NOMO-1 (cell line): ENCODE measurements at regions not wholly inside any gene's neighbourhood (a gene's known extent, or its start where the extent isn't known, plus 50 kb on each side); places are given as distances from the start of the nearest gene placed in this dataset.

ENCODE experiments used
- DNase-seq, 2 experiments: peaks; one replicate each; lab custom pipeline; 2025; ENCODE audit not compliant: unreplicated experiment in 2 of 2; lab: John Stamatoyannopoulos, UW

DNA sequence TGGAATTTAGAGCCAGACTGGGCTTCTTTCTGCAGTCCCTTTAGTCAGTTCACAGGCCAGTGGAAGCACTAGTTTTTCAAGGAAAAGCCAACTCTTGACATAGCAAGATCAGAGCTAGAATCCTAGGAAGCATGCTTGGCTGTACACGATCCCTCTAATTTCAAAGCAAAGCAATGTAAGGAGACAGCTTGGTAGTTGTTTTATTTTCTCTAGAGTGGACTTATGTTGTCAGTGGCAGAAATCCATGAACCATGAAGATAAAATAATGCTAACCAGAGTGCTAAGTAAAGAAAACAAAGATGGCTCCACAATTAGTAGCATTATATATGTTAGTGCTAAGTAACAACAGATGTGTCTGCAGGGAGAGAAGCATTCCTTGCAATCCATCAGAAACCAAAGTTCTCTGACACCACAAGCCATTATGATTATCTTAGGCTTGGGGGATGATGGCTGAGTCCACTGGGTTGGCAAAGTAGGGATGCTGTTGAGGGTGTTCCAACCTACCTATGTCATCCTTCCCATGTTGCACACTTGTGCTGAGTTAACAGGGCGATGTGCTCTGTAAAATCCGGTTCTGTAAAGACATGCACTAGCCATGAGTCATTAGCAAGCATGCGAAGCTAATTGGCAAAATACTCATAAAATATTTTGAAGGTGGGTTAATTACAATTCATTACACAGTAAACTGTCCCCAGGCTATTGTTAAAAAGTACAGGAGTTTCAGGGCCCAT lies 115.2 kb downstream of the BMP2 start:
- DNase-seq, result no peak

- peak; percentile 45 to 57 for DNase-seq
Measured at GRCh38 chr20:6884114-6884513, 116.6 kb downstream of the BMP2 start.

- no peak for DNase-seq
Measured at GRCh38 chr20:6886065-6886729, 118.7 kb downstream of the BMP2 start.

GRCh38 chr20:6887966-6888365 lies 120.5 kb downstream of the BMP2 start:
- no peak for DNase-seq

DNA sequence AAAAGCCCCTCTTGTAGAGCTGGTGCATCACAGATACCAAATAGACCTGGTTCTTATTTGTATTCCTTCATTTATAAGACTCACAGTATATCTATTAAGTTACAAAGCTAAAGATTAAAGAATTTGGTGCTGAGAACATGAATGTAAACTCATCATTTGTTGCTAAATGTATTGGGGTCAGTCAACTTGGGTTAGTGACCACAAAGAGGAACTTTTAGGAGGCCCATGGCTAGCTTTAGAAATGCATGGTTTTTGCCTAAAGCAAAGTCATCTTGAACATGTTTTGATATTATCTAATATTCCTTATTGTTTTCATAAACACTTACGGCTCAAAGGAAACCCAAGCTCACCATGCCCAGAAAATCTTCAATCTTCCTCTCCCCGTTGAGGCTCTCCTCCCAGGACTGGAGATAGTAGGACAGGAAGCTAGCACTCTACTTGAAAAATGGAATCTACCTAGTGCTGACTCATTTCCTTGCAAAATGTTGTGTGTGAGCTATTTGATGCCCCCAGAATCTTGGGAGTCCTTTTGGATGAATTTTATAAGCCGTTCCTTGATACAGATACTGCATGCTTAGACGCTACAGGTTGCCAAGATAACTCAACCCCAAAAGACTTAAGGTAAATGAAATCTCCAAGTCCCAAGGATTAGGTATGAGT lies 121.4 kb downstream of the BMP2 start:
- DNase-seq, result peak; percentile 59 to 75

GRCh38 chr20:6892724-6893123 lies 125.2 kb downstream of the BMP2 start:
- DNase-seq, result no peak

DNA sequence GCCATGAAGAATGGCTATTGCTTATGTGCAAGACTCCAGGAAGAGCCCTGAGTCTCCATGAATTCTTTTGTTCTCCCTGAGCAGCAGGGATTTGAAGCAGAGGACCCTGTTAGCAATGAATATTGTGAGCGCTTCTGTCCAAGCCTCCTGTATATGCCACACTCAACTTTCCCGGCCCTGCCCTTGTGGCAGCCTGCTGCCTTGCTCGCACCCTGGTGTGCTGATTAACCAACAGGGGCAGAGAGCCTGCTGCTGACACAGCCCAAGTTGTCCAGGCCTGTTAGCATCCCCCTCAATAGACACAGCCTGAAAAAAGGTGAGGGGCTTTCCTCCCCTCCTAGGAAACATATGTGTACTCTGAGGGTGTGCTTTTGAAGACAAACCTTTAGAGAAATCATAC lies 131.4 kb downstream of the BMP2 start:
- no peak for DNase-seq

- no peak for DNase-seq
Measured at GRCh38 chr20:6906871-6907270, 139.4 kb downstream of the BMP2 start.

DNA sequence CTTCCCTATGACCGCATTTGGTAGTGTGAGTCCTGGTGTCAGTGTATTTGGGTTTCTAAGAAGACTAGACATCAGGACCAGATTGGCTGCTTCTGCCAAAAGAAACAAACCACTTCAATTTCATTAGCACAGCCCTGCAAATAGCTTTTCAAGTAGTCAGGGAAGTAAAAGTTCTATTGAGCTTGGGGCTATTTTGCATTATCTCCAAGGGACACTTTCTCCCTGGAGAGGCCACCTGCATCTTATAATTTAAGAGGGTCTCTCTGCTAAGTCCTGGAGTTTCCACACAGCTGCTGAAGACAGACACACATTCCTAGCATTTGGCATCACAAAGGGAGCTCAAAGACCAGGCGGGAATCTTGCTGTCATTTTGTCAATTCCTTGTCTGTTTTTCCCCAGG lies 141.2 kb downstream of the BMP2 start:
- no peak for DNase-seq

DNA sequence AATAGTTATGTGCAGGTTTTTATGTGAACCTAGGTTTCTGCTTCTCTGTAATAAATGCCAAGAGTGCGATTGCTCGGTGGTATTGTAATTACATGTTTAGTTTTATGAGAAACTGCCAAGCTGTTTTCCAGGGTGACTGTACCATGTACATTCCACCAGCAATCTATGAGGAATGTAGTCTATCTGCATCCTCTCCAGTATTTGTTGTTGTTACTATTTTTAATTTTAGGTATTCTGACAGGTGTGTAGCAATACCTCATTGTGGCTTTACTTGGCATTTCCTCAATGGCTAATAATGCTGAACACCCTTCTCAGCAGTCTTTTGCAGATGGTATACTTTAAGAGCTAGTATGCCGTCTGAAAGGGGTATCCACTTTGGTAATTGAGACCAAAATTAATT lies 142.1 kb downstream of the BMP2 start:
- DNase-seq, result no peak

- DNase-seq, result no peak
Measured at GRCh38 chr20:6914986-6915385, 147.5 kb downstream of the BMP2 start.

DNA sequence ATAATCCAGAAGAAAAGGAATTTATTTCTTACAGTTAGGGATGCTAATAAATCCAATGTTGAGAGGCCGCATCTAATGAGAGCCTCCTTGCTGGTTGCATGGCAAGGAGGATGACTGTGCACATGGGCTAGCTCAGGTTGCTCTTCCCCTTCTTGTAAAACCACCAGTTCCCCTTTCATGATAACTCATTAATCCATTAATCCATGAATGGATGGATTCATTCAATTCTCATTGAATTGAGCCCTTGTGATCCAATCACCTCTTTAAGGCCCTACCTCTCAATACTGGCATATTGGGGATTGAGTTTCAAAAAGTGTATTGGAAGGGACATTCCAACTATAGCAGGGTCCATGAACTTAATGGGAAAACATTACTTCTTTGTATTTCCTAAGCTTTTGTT lies 149.5 kb downstream of the BMP2 start:
- peak in 1 of 2 experiments; percentile 7 for DNase-seq

GRCh38 chr20:6919792-6920468 lies 152.4 kb downstream of the BMP2 start:
- no peak for DNase-seq

DNA sequence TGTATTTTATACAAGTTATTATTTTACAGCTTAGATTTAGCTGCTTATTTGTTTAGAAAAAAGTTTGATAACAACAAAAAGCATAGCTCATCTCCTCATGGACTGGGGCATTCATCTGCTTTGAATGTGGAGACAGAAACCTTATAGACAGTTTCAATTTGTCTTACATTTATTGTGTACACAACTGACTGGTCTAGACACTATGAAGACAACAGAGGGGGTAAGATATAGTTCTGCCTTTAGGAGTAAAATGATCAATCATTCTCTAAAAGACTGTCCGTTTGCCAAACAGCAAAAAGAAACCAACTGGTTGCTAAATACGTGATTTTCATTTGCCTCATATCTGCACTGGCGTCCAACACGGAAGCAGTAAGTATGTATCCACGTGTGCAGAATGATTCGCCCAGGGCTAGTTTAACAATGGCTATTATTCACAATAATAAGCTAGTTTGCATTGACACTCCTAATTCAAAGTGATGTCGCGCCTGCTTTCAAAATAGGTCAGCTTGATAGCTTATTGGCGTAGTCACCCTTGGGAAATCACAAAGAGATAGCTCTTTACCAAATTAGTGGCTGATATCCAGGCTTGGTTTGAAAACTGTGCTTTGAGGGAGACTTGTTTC lies 153.6 kb downstream of the BMP2 start:
- DNase-seq, result no peak

DNA sequence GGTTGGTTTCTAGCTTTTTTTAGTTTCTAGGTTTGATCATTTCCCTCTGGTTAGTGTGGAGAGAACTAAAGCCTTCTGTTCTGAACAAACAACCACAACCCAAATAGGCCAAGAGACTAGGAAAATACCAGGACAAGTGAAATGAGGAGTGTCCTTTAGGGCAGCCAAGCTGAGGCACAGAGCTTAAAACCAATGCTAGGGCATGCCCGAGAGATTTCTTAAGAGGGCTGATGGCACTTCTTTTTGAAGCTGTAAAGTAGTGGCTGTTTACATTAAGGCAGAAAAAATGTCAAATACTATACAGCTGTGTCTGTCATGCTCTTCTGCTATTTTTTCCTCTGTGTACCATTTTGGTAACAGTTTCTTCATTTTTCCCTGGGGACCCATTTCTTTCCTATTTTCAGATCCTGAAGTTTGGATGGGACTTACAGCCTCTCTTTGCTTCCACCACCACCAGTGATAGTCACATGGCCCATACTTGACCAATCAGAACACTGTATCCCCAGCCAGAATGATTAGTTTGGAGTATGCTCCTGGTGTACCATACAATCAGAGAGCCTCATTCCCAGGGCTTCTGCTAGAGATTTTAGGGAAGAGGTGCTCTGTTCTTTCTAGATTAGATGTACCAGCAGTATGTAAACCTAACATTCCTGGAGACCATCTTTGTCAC lies 154.4 kb downstream of the BMP2 start:
- no peak for DNase-seq

DNA sequence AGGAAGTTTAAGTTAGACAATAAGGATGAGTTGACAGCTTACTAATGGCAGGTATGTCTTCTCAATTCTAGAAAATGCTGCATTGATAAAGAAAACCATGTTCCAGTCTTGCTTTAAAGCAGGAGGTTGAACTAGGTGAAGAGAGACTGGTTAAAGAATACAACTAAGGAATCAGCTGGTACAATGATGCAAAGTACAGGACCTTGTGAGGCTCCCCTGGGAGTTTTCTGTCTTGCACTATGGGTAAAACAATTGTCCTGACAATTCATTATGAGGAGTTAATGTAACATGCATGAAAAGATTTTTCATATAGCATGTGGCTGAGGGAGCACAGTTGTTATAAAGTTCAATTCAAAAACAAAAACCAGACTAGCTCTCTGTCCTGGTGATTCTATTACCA lies 157.2 kb downstream of the BMP2 start:
- DNase-seq, result no peak

- no peak for DNase-seq
Measured at GRCh38 chr20:6925744-6926278, 158.3 kb downstream of the BMP2 start.

GRCh38 chr20:6940048-6940447 lies 172.6 kb downstream of the BMP2 start:
- peak; percentile 40 for DNase-seq

GRCh38 chr20:6940876-6941275 lies 173.4 kb downstream of the BMP2 start:
- no peak for DNase-seq

- no peak for DNase-seq
Measured at GRCh38 chr20:6941571-6941970, 174.1 kb downstream of the BMP2 start.
